Panc1 (cell line): ENCODE measurements at regions not wholly inside any gene's neighbourhood (a gene's known extent, or its start where the extent isn't known, plus 50 kb on each side); places are given as distances from the start of the nearest gene placed in this dataset.

Experiments
- ATAC-seq: fragments of 200-7000 bp; cut with Tn5 transposase; 2 replicates; pipeline ENCODE4 v1.9.1; 2020; ENCODE audit warnings: mild to moderate bottlenecking, moderate library complexity
- BruUV-seq: library from RNA; stranded (reverse); fragments of 400-500 nt; replicated peaks from 2 replicates; lab custom pipeline; 2021; lab: Mats Ljungman, UMichigan
- CTCF ChIA-PET: fragments of 300-600 bp; sonication (Branson Sonifier 250); formaldehyde crosslinking; loops from one replicate; lab custom pipeline; 2022; ENCODE audit warnings: antibody characterized with exemption; lab: Charles Lee
- POLR2A ChIA-PET: fragments of 300-600 bp; sonication (Branson Sonifier 250); formaldehyde crosslinking; loops from one replicate; lab custom pipeline; 2022; ENCODE audit warnings: antibody characterized with exemption; lab: Charles Lee
- DNase-seq: peaks from one replicate; pipeline ENCODE4 v3.0.0-alpha.2; 2010; ENCODE audit warnings: low read depth, low spot score
- H3K27ac ChIP-seq: 2 replicates; pipeline ENCODE4 v1.5.1; 2011; ENCODE audit warnings: mild to moderate bottlenecking, low read length, inconsistent platforms
- H3K27me3 ChIP-seq: fragments of 200-500 bp; sonication (Bioruptor generic); 2 replicates; pipeline ENCODE4 v1.6.0; 2014; ENCODE audit warnings: low read length, inconsistent platforms; ENCODE audit not compliant: control insufficient read depth, insufficient read depth
- H3K36me3 ChIP-seq: fragments of 200-500 bp; sonication (Bioruptor generic); 2 replicates; pipeline ENCODE4 v1.5.1; 2014; ENCODE audit warnings: inconsistent platforms, mild to moderate bottlenecking, low read length, moderate library complexity; ENCODE audit not compliant: control insufficient read depth, insufficient read depth
- H3K4me1 ChIP-seq: 2 replicates; pipeline ENCODE4 v1.5.1; 2011; ENCODE audit warnings: inconsistent platforms, mild to moderate bottlenecking, low read length, moderate library complexity; ENCODE audit not compliant: control insufficient read depth, insufficient read depth
- H3K4me3 ChIP-seq, 2 experiments: 2 replicates each; pipeline ENCODE4 v1.5.1; 2011 to 2012; ENCODE audit warnings: low read depth in 2 of 2, low read length in 2 of 2, mild to moderate bottlenecking in 2 of 2, inconsistent platforms in 1 of 2, moderate library complexity in 1 of 2
- H3K9me3 ChIP-seq: fragments of 200-500 bp; sonication (Bioruptor generic); 2 replicates; pipeline ENCODE4 v1.5.1; 2014; ENCODE audit warnings: low read depth, mild to moderate bottlenecking, inconsistent platforms, low read length, moderate library complexity; ENCODE audit not compliant: control insufficient read depth, insufficient read depth
- POLR2AphosphoS5 ChIP-seq: IDR thresholded peaks from 2 replicates; pipeline ENCODE4 v1.6.1; 2012; ENCODE audit warnings: mild to moderate bottlenecking, low read depth, low read length, moderate library complexity
- SIN3A ChIP-seq: IDR thresholded peaks from 2 replicates; pipeline ENCODE4 v1.6.1; 2012; ENCODE audit warnings: low read depth, mild to moderate bottlenecking, low read length, moderate library complexity, borderline replicate concordance; ENCODE audit not compliant: insufficient read depth
- TCF7L2 ChIP-seq: IDR thresholded peaks from 2 replicates; pipeline ENCODE4 v1.6.1; 2011; ENCODE audit warnings: mild to moderate bottlenecking, low read depth, low read length, inconsistent platforms
- in situ Hi-C: cut with HindIII; loops from 2 replicates; pipeline ENCODE4 v1.10.0; 2016; ENCODE audit warnings: low sequenced_read_pairs, low pct_unique_long_range_greater_than_20kb
- intact Hi-C: fragments of 100-400 bp; cut with micrococcal nuclease; formaldehyde crosslinking; loops from one replicate; pipeline ENCODE4 v1.10.0; 2022; ENCODE audit not compliant: unreplicated experiment
- TF ChIP-seq, protein P1 (sequence below): fragments of 450-650 bp; IDR thresholded peaks from 2 replicates; pipeline ENCODE4 v1.5.1; 2017; ENCODE audit warnings: mild to moderate bottlenecking
- TF ChIP-seq, protein P2 (sequence below), 2 experiments: IDR thresholded peaks; 2 replicates each; pipeline ENCODE4 v1.6.1; 2011 to 2012; ENCODE audit warnings: low read depth in 2 of 2, control low read depth in 1 of 2, low read length in 1 of 2, mild to moderate bottlenecking in 1 of 2, moderate library complexity in 1 of 2; ENCODE audit not compliant: insufficient read depth in 1 of 2

DNA sequence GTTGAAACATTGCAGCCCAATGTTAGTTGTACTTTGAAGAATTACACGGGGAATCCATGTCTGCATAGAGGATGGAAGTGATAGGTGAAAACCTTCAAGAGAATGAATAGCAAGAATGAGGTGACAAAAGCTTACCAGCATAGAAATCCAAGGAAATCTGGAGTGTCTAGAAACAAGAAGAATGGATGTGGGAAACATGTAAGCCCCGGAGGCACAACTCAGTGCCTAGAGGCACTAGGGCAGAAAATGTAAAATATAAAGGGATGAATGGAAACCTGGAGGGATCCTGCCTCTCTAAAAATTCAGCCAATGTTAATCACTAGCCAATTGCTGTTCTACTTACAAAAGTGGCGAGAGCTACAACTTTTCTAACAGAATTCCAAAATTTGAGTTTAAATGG is 619.0 kb downstream of the TBL1XR1 start:
- in situ Hi-C loops = no loop called here
- CTCF ChIA-PET = no interaction called here
- BruUV-seq = no TSS peak

DNA sequence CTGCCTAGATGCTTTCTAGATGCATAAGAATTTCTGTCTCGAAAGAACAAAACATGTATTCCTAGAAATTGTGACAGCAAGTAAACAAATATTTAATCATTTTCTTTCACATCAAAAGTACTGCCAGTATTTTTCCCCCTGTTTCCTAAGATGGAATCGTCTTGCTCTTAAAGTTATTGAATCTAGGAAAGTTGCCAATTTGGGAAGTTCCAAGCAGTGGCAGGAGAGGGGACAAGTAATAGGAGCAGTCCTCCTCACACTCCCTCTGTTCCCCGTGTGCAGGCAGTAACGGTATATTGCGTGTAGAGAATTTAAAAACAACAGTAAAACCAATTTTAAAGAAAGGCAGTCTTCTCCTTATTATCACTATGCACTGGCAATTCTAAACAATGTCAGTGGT is 619.8 kb downstream of the TBL1XR1 start:
- in situ Hi-C loops = no loop called here
- CTCF ChIA-PET = no interaction called here

More for the DNA sequence above, 619.0 kb downstream of the TBL1XR1 start:
- H3K27me3 ChIP-seq = no peaks in the 10 kb centered on the region
- H3K27ac ChIP-seq = no peak overlapping the region
- no peaks in the 10 kb centered on the region for H3K9me3 ChIP-seq
- TF ChIP-seq, protein P1, sequence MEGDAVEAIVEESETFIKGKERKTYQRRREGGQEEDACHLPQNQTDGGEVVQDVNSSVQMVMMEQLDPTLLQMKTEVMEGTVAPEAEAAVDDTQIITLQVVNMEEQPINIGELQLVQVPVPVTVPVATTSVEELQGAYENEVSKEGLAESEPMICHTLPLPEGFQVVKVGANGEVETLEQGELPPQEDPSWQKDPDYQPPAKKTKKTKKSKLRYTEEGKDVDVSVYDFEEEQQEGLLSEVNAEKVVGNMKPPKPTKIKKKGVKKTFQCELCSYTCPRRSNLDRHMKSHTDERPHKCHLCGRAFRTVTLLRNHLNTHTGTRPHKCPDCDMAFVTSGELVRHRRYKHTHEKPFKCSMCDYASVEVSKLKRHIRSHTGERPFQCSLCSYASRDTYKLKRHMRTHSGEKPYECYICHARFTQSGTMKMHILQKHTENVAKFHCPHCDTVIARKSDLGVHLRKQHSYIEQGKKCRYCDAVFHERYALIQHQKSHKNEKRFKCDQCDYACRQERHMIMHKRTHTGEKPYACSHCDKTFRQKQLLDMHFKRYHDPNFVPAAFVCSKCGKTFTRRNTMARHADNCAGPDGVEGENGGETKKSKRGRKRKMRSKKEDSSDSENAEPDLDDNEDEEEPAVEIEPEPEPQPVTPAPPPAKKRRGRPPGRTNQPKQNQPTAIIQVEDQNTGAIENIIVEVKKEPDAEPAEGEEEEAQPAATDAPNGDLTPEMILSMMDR = no peak
- TF ChIP-seq POLR2AphosphoS5 = no peak
- TF ChIP-seq, protein P2, sequence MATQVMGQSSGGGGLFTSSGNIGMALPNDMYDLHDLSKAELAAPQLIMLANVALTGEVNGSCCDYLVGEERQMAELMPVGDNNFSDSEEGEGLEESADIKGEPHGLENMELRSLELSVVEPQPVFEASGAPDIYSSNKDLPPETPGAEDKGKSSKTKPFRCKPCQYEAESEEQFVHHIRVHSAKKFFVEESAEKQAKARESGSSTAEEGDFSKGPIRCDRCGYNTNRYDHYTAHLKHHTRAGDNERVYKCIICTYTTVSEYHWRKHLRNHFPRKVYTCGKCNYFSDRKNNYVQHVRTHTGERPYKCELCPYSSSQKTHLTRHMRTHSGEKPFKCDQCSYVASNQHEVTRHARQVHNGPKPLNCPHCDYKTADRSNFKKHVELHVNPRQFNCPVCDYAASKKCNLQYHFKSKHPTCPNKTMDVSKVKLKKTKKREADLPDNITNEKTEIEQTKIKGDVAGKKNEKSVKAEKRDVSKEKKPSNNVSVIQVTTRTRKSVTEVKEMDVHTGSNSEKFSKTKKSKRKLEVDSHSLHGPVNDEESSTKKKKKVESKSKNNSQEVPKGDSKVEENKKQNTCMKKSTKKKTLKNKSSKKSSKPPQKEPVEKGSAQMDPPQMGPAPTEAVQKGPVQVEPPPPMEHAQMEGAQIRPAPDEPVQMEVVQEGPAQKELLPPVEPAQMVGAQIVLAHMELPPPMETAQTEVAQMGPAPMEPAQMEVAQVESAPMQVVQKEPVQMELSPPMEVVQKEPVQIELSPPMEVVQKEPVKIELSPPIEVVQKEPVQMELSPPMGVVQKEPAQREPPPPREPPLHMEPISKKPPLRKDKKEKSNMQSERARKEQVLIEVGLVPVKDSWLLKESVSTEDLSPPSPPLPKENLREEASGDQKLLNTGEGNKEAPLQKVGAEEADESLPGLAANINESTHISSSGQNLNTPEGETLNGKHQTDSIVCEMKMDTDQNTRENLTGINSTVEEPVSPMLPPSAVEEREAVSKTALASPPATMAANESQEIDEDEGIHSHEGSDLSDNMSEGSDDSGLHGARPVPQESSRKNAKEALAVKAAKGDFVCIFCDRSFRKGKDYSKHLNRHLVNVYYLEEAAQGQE (IDR thresholded peaks at IDR 0.05; ENCODE audit: insufficient read depth in 1 of 2, low read depth in 2 of 2, low read length in 1 of 2) = no peak
- no peak for TF ChIP-seq TCF7L2
- no peak for TF ChIP-seq SIN3A
- no peaks in the 10 kb centered on the region for H3K4me1 ChIP-seq
- H3K4me3 ChIP-seq = no peak overlapping the region
- DNase-seq (no peak), ATAC-seq (no peak)
- intact Hi-C loops = no loop called here
- POLR2A ChIA-PET = no interaction called here
- no peaks in the 10 kb centered on the region for H3K36me3 ChIP-seq

More for the DNA sequence above, 619.8 kb downstream of the TBL1XR1 start:
- Histone ChIP-seq H3K9me3 (no peaks in the 10 kb centered on the region), H3K27me3 (no peaks in the 10 kb centered on the region), H3K4me1 (no peaks in the 10 kb centered on the region), H3K4me3 (no peak overlapping the region), H3K36me3 (no peaks in the 10 kb centered on the region), H3K27ac (no peak overlapping the region)
- POLR2A ChIA-PET = no interaction called here
- DNase-seq (no peak), ATAC-seq (no peak)
- TF ChIP-seq, protein P2 (IDR thresholded peaks at IDR 0.05; ENCODE audit: insufficient read depth in 1 of 2, low read depth in 2 of 2, low read length in 1 of 2) = no peak
- TF ChIP-seq TCF7L2 = no peak
- intact Hi-C loops = no loop called here
- BruUV-seq = no TSS peak
